ENCODE measurements at regions not wholly inside any gene's neighbourhood (a gene's known extent, or its start where the extent isn't known, plus 50 kb on each side); places are given as distances from the start of the nearest gene placed in this dataset.

GRCh38 chr1:114259511-114260160 is 106.0 kb upstream of the SYT6 start:
- no peaks in the 10 kb centered on the region for H3K4me1 ChIP-seq
- no peak overlapping the region for H3K4me3 ChIP-seq
- DNase-seq = no peak
- H3K27ac ChIP-seq = no peak overlapping the region
- WGBS, 2 donors = 88 to 89% methylated on average over 2 of the region's 2 CpGs
- intact Hi-C loops (cut with DNase I) = no loop called here
- H3K27me3 ChIP-seq = peaks cover 0 to 5% (median 0%) of the 10 kb centered on the region in 3 donors
- H3K36me3 ChIP-seq = no peaks in the 10 kb centered on the region
- H3K9me3 ChIP-seq = peaks cover 0 to 5% (median 0%) of the 10 kb centered on the region in 4 donors
- TF ChIP-seq CTCF (IDR thresholded peaks at IDR 0.05) = no peak

- TF ChIP-seq EP300 (IDR thresholded peaks at IDR 0.05) (no peak), CTCF (IDR thresholded peaks at IDR 0.05) (no peak), POLR2AphosphoS5 (IDR thresholded peaks at IDR 0.05) (no peak), POLR2A (IDR thresholded peaks at IDR 0.05) (no peak)
- H3K9me3 ChIP-seq = peaks cover 0 to 11% (median 0%) of the 10 kb centered on the region in 4 donors
- intact Hi-C loops (cut with DNase I) = no loop called here
- H3K36me3 ChIP-seq = no peaks in the 10 kb centered on the region
- no peak overlapping the region for H3K4me3 ChIP-seq
- no peak for DNase-seq
- 44 to 69% methylated on average over 4 of the region's 4 CpGs for WGBS, 2 donors
- H3K27ac ChIP-seq = no peak overlapping the region
- peaks cover 0 to 5% (median 0%) of the 10 kb centered on the region in 3 donors for H3K27me3 ChIP-seq
- H3K4me1 ChIP-seq = no peaks in the 10 kb centered on the region
Observed at GRCh38 chr1:114258633-114259032, 105.0 kb upstream of the SYT6 start.

- Histone ChIP-seq H3K36me3 (no peaks in the 10 kb centered on the region), H3K4me1 (no peaks in the 10 kb centered on the region), H3K27ac (no peak overlapping the region), H3K4me3 (no peak overlapping the region), H3K9me3 (peaks cover 0 to 11% (median 0%) of the 10 kb centered on the region in 4 donors), H3K27me3 (peaks cover 0 to 5% (median 0%) of the 10 kb centered on the region in 3 donors)
- DNase-seq = no peak
- intact Hi-C loops (cut with DNase I) = no loop called here
- 93 to 94% methylated on average over 3 of the region's 3 CpGs for WGBS, 2 donors
- TF ChIP-seq CTCF (IDR thresholded peaks at IDR 0.05) (no peak), EP300 (IDR thresholded peaks at IDR 0.05) (no peak), POLR2A (IDR thresholded peaks at IDR 0.05) (no peak), POLR2AphosphoS5 (IDR thresholded peaks at IDR 0.05) (no peak)
Observed at GRCh38 chr1:114258074-114258473, 104.4 kb upstream of the SYT6 start.

GRCh38 chr1:114257554-114257953 is 103.9 kb upstream of the SYT6 start:
- Histone ChIP-seq H3K4me3 (no peak overlapping the region), H3K4me1 (no peaks in the 10 kb centered on the region), H3K36me3 (no peaks in the 10 kb centered on the region), H3K27me3 (peaks cover 0 to 5% (median 0%) of the 10 kb centered on the region in 3 donors), H3K27ac (no peak overlapping the region), H3K9me3 (peaks cover 0 to 11% (median 0%) of the 10 kb centered on the region in 4 donors)
- TF ChIP-seq POLR2A (IDR thresholded peaks at IDR 0.05) = no peak
- no peak for TF ChIP-seq POLR2AphosphoS5 (IDR thresholded peaks at IDR 0.05)
- no peak for TF ChIP-seq CTCF (IDR thresholded peaks at IDR 0.05)
- TF ChIP-seq EP300 (IDR thresholded peaks at IDR 0.05) = no peak
- WGBS, 2 donors = 74 to 87% methylated on average over 1 of the region's 1 CpG
- intact Hi-C loops (cut with DNase I) = no loop called here
- no peak for DNase-seq

GRCh38 chr1:114253900-114254299 is 100.2 kb upstream of the SYT6 start:
- no peaks in the 10 kb centered on the region for H3K4me1 ChIP-seq
- DNase-seq = no peak
- H3K9me3 ChIP-seq = peaks cover 0 to 11% (median 0%) of the 10 kb centered on the region in 4 donors
- H3K4me3 ChIP-seq = no peak overlapping the region
- no peaks in the 10 kb centered on the region for H3K27me3 ChIP-seq
- TF ChIP-seq EP300 (IDR thresholded peaks at IDR 0.05) = no peak
- TF ChIP-seq POLR2A (IDR thresholded peaks at IDR 0.05) = no peak
- no peak for TF ChIP-seq POLR2AphosphoS5 (IDR thresholded peaks at IDR 0.05)
- no peak for TF ChIP-seq CTCF (IDR thresholded peaks at IDR 0.05)
- intact Hi-C loops (cut with DNase I) = no loop called here
- WGBS, 2 donors = 19 to 67% methylated on average over 1 of the region's 1 CpG
- H3K27ac ChIP-seq = no peak overlapping the region
- H3K36me3 ChIP-seq = no peaks in the 10 kb centered on the region

Data from sigmoid colon (tissue), 6 donors.